Vagina (tissue), 2 donors: ENCODE measurements at regions not wholly inside any gene's neighbourhood (a gene's known extent, or its start where the extent isn't known, plus 50 kb on each side); places are given as distances from the start of the nearest gene placed in this dataset.

Source experiments
- DNase-seq, 2 donors: peaks; one replicate each; pipeline ENCODE4 v3.0.0-alpha.2; 2017; ENCODE audit errors: extremely low spot score in 2 of 2
- H3K27ac ChIP-seq: fragments of 200-600 bp; sonication (generic); one replicate; pipeline ENCODE4 v1.5.1; 2019
- H3K27me3 ChIP-seq: fragments of 200-600 bp; sonication (generic); one replicate; pipeline ENCODE4 v1.5.1; 2019
- H3K36me3 ChIP-seq, 2 donors: fragments of 200-600 bp; sonication (generic); one replicate each; pipeline ENCODE4 v1.5.1; 2017 to 2019
- H3K4me1 ChIP-seq: fragments of 200-600 bp; sonication (generic); one replicate; pipeline ENCODE4 v1.5.1; 2019
- H3K4me3 ChIP-seq, 2 donors: fragments of 200-600 bp; sonication (generic); 1 replicate in 1 of 2; 2 replicates in 1 of 2; pipeline ENCODE4 v1.5.1; 2016 to 2019
- H3K9me3 ChIP-seq: fragments of 200-600 bp; sonication (generic); one replicate; pipeline ENCODE4 v1.5.1; 2019
- CTCF ChIP-seq, 3 experiments: fragments of 450-650 bp in 2 of 3; fragments of 200-600 bp in 1 of 3; sonication (generic) in 1 of 3; IDR thresholded peaks; one replicate each; pipeline ENCODE4 v1.5.1; 2017 to 2019; ENCODE audit warnings: antibody characterized with exemption in 3 of 3, mild to moderate bottlenecking in 2 of 3, moderate library complexity in 2 of 3
- POLR2A ChIP-seq, 2 donors: fragments of 450-650 bp; IDR thresholded peaks; one replicate each; pipeline ENCODE4 v1.6.1; 2017; ENCODE audit warnings: antibody characterized with exemption in 2 of 2, mild to moderate bottlenecking in 2 of 2, moderate library complexity in 2 of 2
- POLR2AphosphoS5 ChIP-seq, 2 donors: sonication (generic); formaldehyde crosslinking; IDR thresholded peaks; one replicate each; pipeline ENCODE4 v1.9.0; 2017; ENCODE audit warnings: antibody characterized with exemption in 2 of 2, mild to moderate bottlenecking in 2 of 2, low read depth in 1 of 2; ENCODE audit not compliant: insufficient read depth in 1 of 2
- intact Hi-C: fragments of 100-400 bp; cut with DNase I; formaldehyde crosslinking; loops from one replicate; pipeline ENCODE4 v1.15.1; 2023

- H3K9me3 ChIP-seq = no peaks in the 10 kb centered on the region
Observed at GRCh38 chr14:86541972-86542371, 1012.0 kb downstream of the FLRT2 start.

GRCh38 chr14:86540636-86541247 is 1010.8 kb downstream of the FLRT2 start:
- Histone ChIP-seq H3K4me3 (no peak overlapping the region), H3K36me3 (no peaks in the 10 kb centered on the region), H3K4me1 (no peaks in the 10 kb centered on the region), H3K27ac (no peak overlapping the region), H3K9me3 (no peaks in the 10 kb centered on the region), H3K27me3 (no peaks in the 10 kb centered on the region)
- intact Hi-C loops = no loop called here
- TF ChIP-seq POLR2AphosphoS5 (IDR thresholded peaks at IDR 0.05; ENCODE audit: insufficient read depth in 1 of 2, low read depth in 1 of 2) (no peak), CTCF (IDR thresholded peaks at IDR 0.05) (no peak), POLR2A (IDR thresholded peaks at IDR 0.05) (no peak)
- DNase-seq = no peak

More at GRCh38 chr14:86541972-86542371, 1012.0 kb downstream of the FLRT2 start:
- Histone ChIP-seq H3K4me3 (no peak overlapping the region), H3K27ac (no peak overlapping the region), H3K27me3 (no peaks in the 10 kb centered on the region), H3K4me1 (no peaks in the 10 kb centered on the region), H3K36me3 (no peaks in the 10 kb centered on the region)
- no peak for DNase-seq
- TF ChIP-seq CTCF (IDR thresholded peaks at IDR 0.05) = no peak
- TF ChIP-seq POLR2A (IDR thresholded peaks at IDR 0.05) = no peak
- no peak for TF ChIP-seq POLR2AphosphoS5 (IDR thresholded peaks at IDR 0.05; ENCODE audit: insufficient read depth in 1 of 2, low read depth in 1 of 2)
- intact Hi-C loops = no loop called here

- Histone ChIP-seq H3K4me1 (no peaks in the 10 kb centered on the region), H3K4me3 (no peak overlapping the region), H3K27me3 (no peaks in the 10 kb centered on the region), H3K27ac (no peak overlapping the region), H3K36me3 (no peaks in the 10 kb centered on the region), H3K9me3 (no peaks in the 10 kb centered on the region)
- TF ChIP-seq CTCF (IDR thresholded peaks at IDR 0.05) (no peak), POLR2AphosphoS5 (IDR thresholded peaks at IDR 0.05; ENCODE audit: insufficient read depth in 1 of 2, low read depth in 1 of 2) (no peak), POLR2A (IDR thresholded peaks at IDR 0.05) (no peak)
- intact Hi-C loops = no loop called here
- no peak for DNase-seq
Observed at GRCh38 chr14:86539361-86540070, 1009.6 kb downstream of the FLRT2 start.

GRCh38 chr14:86533834-86534233 is 1003.9 kb downstream of the FLRT2 start:
- H3K4me1 ChIP-seq = no peaks in the 10 kb centered on the region
- TF ChIP-seq POLR2A (IDR thresholded peaks at IDR 0.05) = no peak
- no peak overlapping the region for H3K27ac ChIP-seq
- no peaks in the 10 kb centered on the region for H3K9me3 ChIP-seq
- intact Hi-C loops = no loop called here
- DNase-seq = no peak
- no peaks in the 10 kb centered on the region for H3K27me3 ChIP-seq
- no peak overlapping the region for H3K4me3 ChIP-seq
- no peaks in the 10 kb centered on the region for H3K36me3 ChIP-seq

GRCh38 chr14:86532219-86532618 is 1002.3 kb downstream of the FLRT2 start:
- no peaks in the 10 kb centered on the region for H3K36me3 ChIP-seq
- no peak for TF ChIP-seq POLR2AphosphoS5 (IDR thresholded peaks at IDR 0.05; ENCODE audit: insufficient read depth in 1 of 2, low read depth in 1 of 2)
- TF ChIP-seq CTCF (IDR thresholded peaks at IDR 0.05) = no peak
- TF ChIP-seq POLR2A (IDR thresholded peaks at IDR 0.05) = no peak
- DNase-seq = no peak

More at GRCh38 chr14:86532219-86532618, 1002.3 kb downstream of the FLRT2 start:
- Histone ChIP-seq H3K27ac (no peak overlapping the region), H3K9me3 (no peaks in the 10 kb centered on the region), H3K27me3 (no peaks in the 10 kb centered on the region), H3K4me1 (no peaks in the 10 kb centered on the region), H3K4me3 (no peak overlapping the region)
- intact Hi-C loops = no loop called here
